AG20443 (cell line): ENCODE measurements at regions not wholly inside any gene's neighbourhood (a gene's known extent, or its start where the extent isn't known, plus 50 kb on each side); places are given as distances from the start of the nearest gene placed in this dataset.
"Not testable (repeated sequence)": the region's sequence is repeated elsewhere in the genome, so short reads cannot be mapped to it uniquely, and the experiment has no call there.

Experiments
- DNase-seq: peaks from one replicate; pipeline ENCODE4 v3.0.0; 2012; ENCODE audit warnings: low spot score, mixed read lengths

- DNase-seq, result no peak
These were observed 185.1 kb upstream of the GALNT15 start for GRCh38 chr3:15989419-15989818.

GRCh38 chr3:15993660-15994059 is 180.8 kb upstream of the GALNT15 start:
- not testable (repeated sequence) for DNase-seq

- DNase-seq, result not testable (repeated sequence)
These were observed 178.0 kb upstream of the GALNT15 start for GRCh38 chr3:15996496-15996895.

GRCh38 chr3:15997274-15997943 is 177.1 kb upstream of the GALNT15 start:
- DNase-seq, result no peak

GRCh38 chr3:15998911-15999310 is 175.6 kb upstream of the GALNT15 start:
- DNase-seq, result no peak

- DNase-seq, result no peak
These were observed 169.7 kb upstream of the GALNT15 start for GRCh38 chr3:16004812-16005211.

GRCh38 chr3:16011376-16011775 is 163.1 kb upstream of the GALNT15 start:
- DNase-seq, result no peak

- peak; percentile 57 for DNase-seq
These were observed 162.4 kb upstream of the GALNT15 start for GRCh38 chr3:16012086-16012485.

- no peak for DNase-seq
These were observed 160.9 kb upstream of the GALNT15 start for GRCh38 chr3:16013568-16013967.

GRCh38 chr3:16021801-16022200 is 152.7 kb upstream of the GALNT15 start:
- DNase-seq, result not testable (repeated sequence)

GRCh38 chr3:16023881-16024280 is 150.6 kb upstream of the GALNT15 start:
- DNase-seq, result not testable (repeated sequence)

- DNase-seq, result no peak
These were observed 149.9 kb upstream of the GALNT15 start for GRCh38 chr3:16024548-16024947.

- peak; percentile 22 for DNase-seq
These were observed 147.7 kb upstream of the GALNT15 start for GRCh38 chr3:16026753-16027152.

- DNase-seq, result peak; percentile 38
These were observed 145.9 kb upstream of the GALNT15 start for GRCh38 chr3:16028604-16029003.

- DNase-seq, result no peak
These were observed 144.1 kb upstream of the GALNT15 start for GRCh38 chr3:16030342-16030741.

- DNase-seq, result no peak
These were observed 143.0 kb upstream of the GALNT15 start for GRCh38 chr3:16031434-16031833.

- peak; percentile 45 for DNase-seq
These were observed 140.4 kb upstream of the GALNT15 start for GRCh38 chr3:16033889-16034687.

- no peak for DNase-seq
These were observed 133.5 kb upstream of the GALNT15 start for GRCh38 chr3:16040991-16041390.

GRCh38 chr3:16048435-16049318 is 125.8 kb upstream of the GALNT15 start:
- DNase-seq, result peak; percentile 78

GRCh38 chr3:16050641-16051467 is 123.6 kb upstream of the GALNT15 start:
- peak; percentile 49 for DNase-seq

- no peak for DNase-seq
These were observed 122.8 kb upstream of the GALNT15 start for GRCh38 chr3:16051691-16052090.

GRCh38 chr3:16052964-16053363 is 121.5 kb upstream of the GALNT15 start:
- no peak for DNase-seq
